Endothelial cell of umbilical vein (primary cell): ENCODE measurements at regions not wholly inside any gene's neighbourhood (a gene's known extent, or its start where the extent isn't known, plus 50 kb on each side); places are given as distances from the start of the nearest gene placed in this dataset.
"Not testable (repeated sequence)": the region's sequence is repeated elsewhere in the genome, so short reads cannot be mapped to it uniquely, and the experiment has no call there.

Experiments used
- BruUV-seq: library from RNA; stranded (reverse); fragments of 400-500 nt; replicated peaks from 2 replicates; lab custom pipeline; 2021; lab: Mats Ljungman, UMichigan
- CTCF ChIA-PET: fragments of 300-600, 350-600 bp; sonication (Branson Sonifier 250); formaldehyde crosslinking; loops from one replicate; lab custom pipeline; 2021; ENCODE audit warnings: antibody characterized with exemption, inconsistent platforms; lab: Charles Lee
- POLR2A ChIA-PET: fragments of 300-600, 350-600 bp; sonication (Branson Sonifier 250); formaldehyde crosslinking; loops from one replicate; lab custom pipeline; 2021; ENCODE audit warnings: antibody characterized with exemption, inconsistent platforms; lab: Charles Lee
- DNase-seq: peaks from one replicate; pipeline ENCODE4 v3.0.0-alpha.2; 2011; ENCODE audit warnings: low read depth, low spot score
- FAIRE-seq: peaks from 2 replicates; lab custom pipeline; 2011; peaks lifted over from hg19 to GRCh38; lab: Jason Lieb, UNC
- H2AFZ ChIP-seq: 2 replicates; pipeline ENCODE4 v1.6.0; 2012; ENCODE audit warnings: low read depth, low read length, control low read depth, inconsistent platforms
- H3K27ac ChIP-seq: 2 replicates; pipeline ENCODE4 v1.5.1; 2011; ENCODE audit warnings: low read depth, mild to moderate bottlenecking, control low read depth, low read length, moderate library complexity; ENCODE audit not compliant: insufficient read depth
- H3K27me3 ChIP-seq, 2 experiments: 2 replicates each; pipeline versions ENCODE4 v1.6.0 to v1.6.1; 2011; ENCODE audit warnings: low read length in 2 of 2, mixed read lengths in 1 of 2; ENCODE audit not compliant: control insufficient read depth in 2 of 2, insufficient read depth in 2 of 2
- H3K36me3 ChIP-seq, 2 experiments: 2 replicates in 1 of 2; 3 replicates in 1 of 2; pipeline ENCODE4 v1.5.1; 2011; ENCODE audit warnings: low read length in 2 of 2, mild to moderate bottlenecking in 1 of 2, moderate library complexity in 1 of 2; ENCODE audit not compliant: control insufficient read depth in 2 of 2, insufficient read depth in 2 of 2; ENCODE audit errors: extremely low read depth in 1 of 2
- H3K4me1 ChIP-seq: 3 replicates; pipeline ENCODE4 v1.5.1; 2011; ENCODE audit warnings: mild to moderate bottlenecking, low read length; ENCODE audit not compliant: control insufficient read depth, insufficient read depth; ENCODE audit errors: extremely low read depth
- H3K4me2 ChIP-seq: 2 replicates; pipeline ENCODE4 v1.6.1; 2011; ENCODE audit warnings: low read length, control low read depth, mixed read lengths; ENCODE audit not compliant: insufficient read depth
- H3K4me3 ChIP-seq, 3 experiments: fragments of 200-600 bp in 1 of 3; sonication (generic), shearing (Covaris generic) in 1 of 3; replicated peaks in 1 of 3; 2 replicates each; pipeline ENCODE4 v1.5.1; 2011 to 2016; ENCODE audit warnings: control low read depth in 3 of 3, low read length in 3 of 3, mild to moderate bottlenecking in 2 of 3, inconsistent platforms in 1 of 3, low read depth in 1 of 3, moderate library complexity in 1 of 3; ENCODE audit not compliant: insufficient read depth in 1 of 3
- H3K79me2 ChIP-seq: 2 replicates; pipeline ENCODE4 v1.6.0; 2012; ENCODE audit warnings: low read length, inconsistent platforms; ENCODE audit not compliant: control insufficient read depth, insufficient read depth
- H3K9ac ChIP-seq: replicated peaks from 2 replicates; pipeline ENCODE3; 2011; ENCODE audit warnings: low read length, control low read depth; ENCODE audit not compliant: insufficient read depth; ENCODE audit errors: extremely low read depth
- H3K9me1 ChIP-seq: replicated peaks from 3 replicates; pipeline ENCODE4 v1.6.0; 2011; ENCODE audit warnings: mild to moderate bottlenecking, low read length; ENCODE audit not compliant: control insufficient read depth, insufficient read depth; ENCODE audit errors: extremely low read depth
- H3K9me3 ChIP-seq: replicated peaks from 2 replicates; pipeline ENCODE4 v1.5.1; 2012; ENCODE audit warnings: low read length, inconsistent platforms; ENCODE audit not compliant: control insufficient read depth, insufficient read depth
- H4K20me1 ChIP-seq: replicated peaks from 2 replicates; pipeline ENCODE3; 2011; ENCODE audit warnings: mild to moderate bottlenecking, low read length; ENCODE audit not compliant: control insufficient read depth, insufficient read depth; ENCODE audit errors: extremely low read depth
- dilution Hi-C: fragments of 300-500 bp; cut with MboI; formaldehyde crosslinking; loops from one replicate; pipeline ENCODE4 v1.15.0; 2019; ENCODE audit warnings: low sequenced_read_pairs; ENCODE audit not compliant: extremely low pct_ligation_motif_present
- intact Hi-C: fragments of 100-400 bp; cut with micrococcal nuclease; formaldehyde crosslinking; loops from one replicate; pipeline ENCODE4 v1.10.0; 2022

- H3K4me2 ChIP-seq, H3K27ac ChIP-seq, H3K9me1 ChIP-seq, H3K9ac ChIP-seq, H2AFZ ChIP-seq, H3K79me2 ChIP-seq, H4K20me1 ChIP-seq, H3K9me3 ChIP-seq, H3K4me1 ChIP-seq, POLR2A ChIA-PET, intact Hi-C loops, H3K27me3 ChIP-seq, H3K36me3 ChIP-seq, CTCF ChIA-PET, FAIRE-seq, DNase-seq, H3K4me3 ChIP-seq, dilution Hi-C loops, BruUV-seq: not testable (repeated sequence)
Observed at GRCh38 chr1:243074224-243074623, 180.9 kb downstream of the CEP170 start.

DNA sequence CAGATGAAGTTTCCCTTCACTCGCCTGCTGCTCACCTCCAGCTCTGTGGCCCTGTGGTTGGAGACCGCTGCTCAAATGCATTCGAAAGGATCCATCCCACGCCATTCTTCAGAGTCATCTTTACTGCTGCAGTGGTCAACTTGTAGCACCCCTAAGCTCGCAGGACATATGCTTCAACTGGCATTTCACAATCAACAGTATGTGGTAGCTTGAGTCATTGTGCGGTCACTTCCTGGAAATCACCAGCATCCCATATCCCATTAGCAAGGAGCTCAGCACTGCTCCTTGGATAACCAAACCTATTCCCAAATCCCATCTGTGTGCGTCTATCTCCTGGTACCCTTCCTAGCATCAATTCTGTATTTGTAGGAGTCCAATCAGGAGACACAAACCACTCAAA, 188.0 kb downstream of the CEP170 start:
- FAIRE-seq, POLR2A ChIA-PET, H3K4me3 ChIP-seq, H3K27me3 ChIP-seq, H3K9me3 ChIP-seq, DNase-seq, H3K4me1 ChIP-seq, H4K20me1 ChIP-seq, H3K36me3 ChIP-seq, H3K4me2 ChIP-seq, H3K9me1 ChIP-seq, H3K9ac ChIP-seq, dilution Hi-C loops, H3K79me2 ChIP-seq, intact Hi-C loops, H3K27ac ChIP-seq, CTCF ChIA-PET, BruUV-seq, H2AFZ ChIP-seq: not testable (repeated sequence)

DNA sequence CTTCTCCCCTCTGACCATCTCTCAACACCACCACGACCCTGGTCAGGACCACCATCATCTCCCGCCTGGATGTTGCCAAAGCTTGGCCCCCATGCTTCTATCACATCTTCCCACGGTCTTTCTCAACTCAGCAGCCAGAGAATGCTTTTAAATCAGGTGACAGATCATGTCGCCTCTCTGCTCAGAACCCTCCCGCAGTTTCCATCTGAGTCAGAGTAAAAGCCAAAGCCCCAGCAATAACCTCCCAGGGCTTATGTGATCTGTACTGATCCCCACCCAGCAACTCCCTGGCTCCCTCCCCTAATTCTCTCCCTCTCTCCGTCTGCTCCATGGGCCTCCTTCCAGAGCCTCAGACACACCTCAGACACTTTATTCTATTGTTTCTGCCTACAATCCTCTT, 193.1 kb downstream of the CEP170 start:
- H3K4me3 ChIP-seq, POLR2A ChIA-PET, H3K27me3 ChIP-seq, dilution Hi-C loops, BruUV-seq, H3K4me1 ChIP-seq, FAIRE-seq, H3K9ac ChIP-seq, H3K27ac ChIP-seq, CTCF ChIA-PET, H3K79me2 ChIP-seq, H3K9me1 ChIP-seq, H3K9me3 ChIP-seq, DNase-seq, H2AFZ ChIP-seq, H3K4me2 ChIP-seq, intact Hi-C loops, H4K20me1 ChIP-seq, H3K36me3 ChIP-seq: not testable (repeated sequence)

GRCh38 chr1:243055510-243055909, 199.6 kb downstream of the CEP170 start:
- BruUV-seq, CTCF ChIA-PET: not testable (repeated sequence)

More at GRCh38 chr1:243055510-243055909, 199.6 kb downstream of the CEP170 start:
- dilution Hi-C loops, H3K27ac ChIP-seq, FAIRE-seq, H3K79me2 ChIP-seq, H3K36me3 ChIP-seq, H3K9me1 ChIP-seq, H4K20me1 ChIP-seq, H3K4me1 ChIP-seq, H3K4me2 ChIP-seq, H3K9ac ChIP-seq, H3K4me3 ChIP-seq, intact Hi-C loops, H2AFZ ChIP-seq, H3K27me3 ChIP-seq, POLR2A ChIA-PET, DNase-seq, H3K9me3 ChIP-seq: not testable (repeated sequence)
